ENCODE measurements at regions not wholly inside any gene's neighbourhood (a gene's known extent, or its start where the extent isn't known, plus 50 kb on each side); places are given as distances from the start of the nearest gene placed in this dataset.

DNA sequence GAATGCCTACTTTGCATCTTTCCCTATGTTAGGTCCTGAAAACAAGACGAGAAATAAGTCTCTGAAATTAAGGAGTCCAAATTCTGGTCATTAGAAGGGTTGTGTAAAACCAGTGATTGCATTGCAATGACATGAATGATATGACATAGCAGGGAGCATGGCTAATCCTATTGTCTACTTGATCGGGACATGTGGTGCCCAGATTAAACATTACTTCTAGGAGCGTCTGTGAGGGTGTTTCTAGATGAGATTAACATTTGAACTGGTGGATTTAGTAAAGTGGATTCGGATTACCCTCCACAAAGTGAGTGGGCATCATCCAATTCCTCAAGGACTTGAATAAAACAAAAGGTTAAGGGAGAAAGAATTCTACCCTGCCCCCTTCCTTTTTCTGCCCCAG is 434.9 kb upstream of the KLF6 start:
- intact Hi-C loops (cut with DNase I; ENCODE audit: low total_unique reads) = no loop called here
- H3K27ac ChIP-seq = no peak overlapping the region
- no peak for TF ChIP-seq POLR2AphosphoS5 (IDR thresholded peaks at IDR 0.05)
- TF ChIP-seq, protein P1, sequence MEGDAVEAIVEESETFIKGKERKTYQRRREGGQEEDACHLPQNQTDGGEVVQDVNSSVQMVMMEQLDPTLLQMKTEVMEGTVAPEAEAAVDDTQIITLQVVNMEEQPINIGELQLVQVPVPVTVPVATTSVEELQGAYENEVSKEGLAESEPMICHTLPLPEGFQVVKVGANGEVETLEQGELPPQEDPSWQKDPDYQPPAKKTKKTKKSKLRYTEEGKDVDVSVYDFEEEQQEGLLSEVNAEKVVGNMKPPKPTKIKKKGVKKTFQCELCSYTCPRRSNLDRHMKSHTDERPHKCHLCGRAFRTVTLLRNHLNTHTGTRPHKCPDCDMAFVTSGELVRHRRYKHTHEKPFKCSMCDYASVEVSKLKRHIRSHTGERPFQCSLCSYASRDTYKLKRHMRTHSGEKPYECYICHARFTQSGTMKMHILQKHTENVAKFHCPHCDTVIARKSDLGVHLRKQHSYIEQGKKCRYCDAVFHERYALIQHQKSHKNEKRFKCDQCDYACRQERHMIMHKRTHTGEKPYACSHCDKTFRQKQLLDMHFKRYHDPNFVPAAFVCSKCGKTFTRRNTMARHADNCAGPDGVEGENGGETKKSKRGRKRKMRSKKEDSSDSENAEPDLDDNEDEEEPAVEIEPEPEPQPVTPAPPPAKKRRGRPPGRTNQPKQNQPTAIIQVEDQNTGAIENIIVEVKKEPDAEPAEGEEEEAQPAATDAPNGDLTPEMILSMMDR (IDR thresholded peaks at IDR 0.05 in 8 of 11, conservative IDR thresholded peaks at IDR 0.05 in 3 of 11) = no peak
- TF ChIP-seq POLR2A (IDR thresholded peaks at IDR 0.05) = no peak
- H3K4me1 ChIP-seq = no peaks in the 10 kb centered on the region
- H3K36me3 ChIP-seq = no peaks in the 10 kb centered on the region
- H3K27me3 ChIP-seq (replicated peaks in 1 of 7) = no peaks in the 10 kb centered on the region
- DNase-seq = no peak
- WGBS, 5 donors = 89 to 97% (median 91%) methylated on average over 4 of the region's 4 CpGs
- H3K4me3 ChIP-seq = no peak overlapping the region
- H3K9me3 ChIP-seq = no peaks in the 10 kb centered on the region

DNA sequence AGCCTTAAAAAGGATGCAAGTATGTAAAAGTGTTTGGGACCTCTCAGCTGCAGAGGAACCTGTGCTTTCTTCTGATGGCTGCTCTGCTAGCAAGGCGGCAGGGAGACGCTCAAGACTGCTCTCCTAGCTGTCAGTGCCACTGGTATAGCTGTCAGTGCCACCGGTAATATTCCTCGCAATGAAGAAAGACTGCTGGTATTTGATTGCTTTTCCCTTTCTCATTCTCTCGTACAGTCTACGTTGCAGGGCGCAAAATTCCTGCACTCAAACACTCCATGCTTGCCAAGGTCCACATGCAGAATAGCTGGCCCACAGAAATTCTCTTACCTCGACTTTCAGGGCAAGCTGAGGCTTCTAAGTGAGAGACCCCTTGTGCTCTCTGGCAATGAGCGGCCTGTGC is 432.6 kb upstream of the KLF6 start:
- Histone ChIP-seq H3K4me3 (no peak overlapping the region), H3K9me3 (no peaks in the 10 kb centered on the region), H3K4me1 (no peaks in the 10 kb centered on the region), H3K36me3 (no peaks in the 10 kb centered on the region), H3K27ac (no peak overlapping the region), H3K27me3 (replicated peaks in 1 of 7) (no peaks in the 10 kb centered on the region)
- 82 to 95% (median 90%) methylated on average over 9 of the region's 9 CpGs for WGBS, 5 donors
- intact Hi-C loops (cut with DNase I; ENCODE audit: low total_unique reads) = no loop called here
- no peak for DNase-seq
- TF ChIP-seq, protein P1 (IDR thresholded peaks at IDR 0.05 in 8 of 11, conservative IDR thresholded peaks at IDR 0.05 in 3 of 11) = no peak
- TF ChIP-seq POLR2A (IDR thresholded peaks at IDR 0.05) = no peak
- no peak for TF ChIP-seq POLR2AphosphoS5 (IDR thresholded peaks at IDR 0.05)

- H3K27me3 ChIP-seq (replicated peaks in 1 of 7) = no peaks in the 10 kb centered on the region
- no peak for DNase-seq
- H3K9me3 ChIP-seq = no peaks in the 10 kb centered on the region
- 77 to 84% (median 81%) methylated on average over 5 of the region's 5 CpGs for WGBS, 5 donors
- no peak overlapping the region for H3K4me3 ChIP-seq
- H3K4me1 ChIP-seq = no peaks in the 10 kb centered on the region
- H3K36me3 ChIP-seq = no peaks in the 10 kb centered on the region
- TF ChIP-seq POLR2AphosphoS5 (IDR thresholded peaks at IDR 0.05) (no peak), POLR2A (IDR thresholded peaks at IDR 0.05) (no peak)
- TF ChIP-seq, protein P1 (IDR thresholded peaks at IDR 0.05 in 8 of 11, conservative IDR thresholded peaks at IDR 0.05 in 3 of 11) = no peak
- no peak overlapping the region for H3K27ac ChIP-seq
- intact Hi-C loops (cut with DNase I; ENCODE audit: low total_unique reads) = no loop called here
Measured at GRCh38 chr10:4217187-4217586, 432.2 kb upstream of the KLF6 start.

GRCh38 chr10:4216726-4217125 is 431.7 kb upstream of the KLF6 start:
- no peaks in the 10 kb centered on the region for H3K9me3 ChIP-seq
- no peaks in the 10 kb centered on the region for H3K36me3 ChIP-seq
- H3K4me1 ChIP-seq = no peaks in the 10 kb centered on the region
- TF ChIP-seq POLR2AphosphoS5 (IDR thresholded peaks at IDR 0.05) (no peak), POLR2A (IDR thresholded peaks at IDR 0.05) (no peak)
- TF ChIP-seq, protein P1 (IDR thresholded peaks at IDR 0.05 in 8 of 11, conservative IDR thresholded peaks at IDR 0.05 in 3 of 11) = no peak
- 72 to 79% (median 74%) methylated on average over 3 of the region's 3 CpGs for WGBS, 5 donors
- H3K27me3 ChIP-seq (replicated peaks in 1 of 7) = no peaks in the 10 kb centered on the region
- H3K27ac ChIP-seq = no peak overlapping the region
- DNase-seq = no peak
- H3K4me3 ChIP-seq = no peak overlapping the region
- intact Hi-C loops (cut with DNase I; ENCODE audit: low total_unique reads) = no loop called here
